Panc1 (cell line): ENCODE measurements at regions not wholly inside any gene's neighbourhood (a gene's known extent, or its start where the extent isn't known, plus 50 kb on each side); places are given as distances from the start of the nearest gene placed in this dataset.

Experiments used
- CTCF ChIP-seq: fragments of 450-650 bp; IDR thresholded peaks from 2 replicates; pipeline ENCODE4 v1.5.1; 2017; ENCODE audit warnings: mild to moderate bottlenecking
- POLR2AphosphoS5 ChIP-seq: IDR thresholded peaks from 2 replicates; pipeline ENCODE4 v1.6.1; 2012; ENCODE audit warnings: mild to moderate bottlenecking, low read depth, low read length, moderate library complexity
- REST ChIP-seq, 2 experiments: IDR thresholded peaks; 2 replicates each; pipeline ENCODE4 v1.6.1; 2011 to 2012; ENCODE audit warnings: low read depth in 2 of 2, control low read depth in 1 of 2, low read length in 1 of 2, mild to moderate bottlenecking in 1 of 2, moderate library complexity in 1 of 2; ENCODE audit not compliant: insufficient read depth in 1 of 2

DNA sequence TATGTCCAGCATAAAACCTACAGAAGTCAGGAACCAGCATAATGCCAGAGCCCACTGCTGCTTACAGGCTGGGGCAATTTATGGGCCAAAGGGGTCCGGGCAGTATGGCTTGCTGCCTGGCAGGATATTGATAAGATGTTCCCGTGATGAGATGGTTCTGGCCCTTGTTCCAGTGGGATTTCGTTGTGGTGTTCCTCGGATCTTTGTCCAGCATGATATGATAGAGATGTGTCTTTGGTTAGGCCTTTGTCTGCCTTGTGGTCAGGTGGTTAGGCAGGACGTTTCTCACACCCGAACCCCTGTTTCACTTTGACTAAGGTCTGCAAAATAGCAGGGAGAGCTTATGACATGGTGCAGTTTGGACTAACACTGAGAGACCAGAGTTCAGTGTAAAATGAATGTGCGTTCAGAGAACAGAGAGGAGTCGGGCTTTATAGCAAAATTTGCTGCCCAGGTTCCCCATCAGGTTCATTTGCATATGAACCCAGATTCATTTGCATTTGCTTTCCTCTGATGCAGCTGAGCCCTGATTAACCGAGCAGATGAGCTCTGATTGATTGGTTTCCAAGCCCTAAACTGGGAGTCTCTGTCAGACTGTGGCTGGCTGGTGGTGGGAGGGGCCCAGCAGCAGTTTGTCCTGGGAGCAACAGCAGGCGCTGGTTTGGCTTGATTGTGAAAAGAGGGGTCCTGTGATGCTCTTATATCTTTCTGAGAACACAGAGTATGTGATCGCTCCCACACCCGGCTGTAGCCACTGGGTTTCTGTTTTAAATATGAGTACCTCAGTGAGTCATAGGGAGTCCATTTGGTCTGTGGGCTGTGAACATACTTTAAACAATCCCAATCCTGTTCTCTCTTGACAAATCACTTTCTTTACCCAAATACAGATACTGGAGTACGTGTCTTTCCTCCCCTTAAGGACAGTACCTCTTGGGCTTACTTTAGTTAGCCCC is 156.3 kb upstream of the PZP start:
- no peak for TF ChIP-seq CTCF
- TF ChIP-seq POLR2AphosphoS5: no peak
- no peak for TF ChIP-seq REST (IDR thresholded peaks at IDR 0.05; ENCODE audit: insufficient read depth in 1 of 2, low read depth in 2 of 2, low read length in 1 of 2)
